DOHH2 (cell line): ENCODE measurements at regions not wholly inside any gene's neighbourhood (a gene's known extent, or its start where the extent isn't known, plus 50 kb on each side); places are given as distances from the start of the nearest gene placed in this dataset.

Source experiments
- EZH2phosphoT487 ChIP-seq: fragments of 200-600 bp; sonication (generic); IDR thresholded peaks from 2 replicates; pipeline ENCODE4 v1.6.1; 2017; ENCODE audit warnings: borderline replicate concordance, mild to moderate bottlenecking, antibody characterized with exemption, low read length, moderate library complexity, mixed read lengths
- TF ChIP-seq, protein P1 (sequence below): fragments of 200-600 bp; sonication (generic); IDR thresholded peaks from one replicate; pipeline ENCODE4 v1.5.1; 2014; ENCODE audit warnings: antibody characterized with exemption, mild to moderate bottlenecking, low read depth, low read length; ENCODE audit not compliant: poor library complexity, severe bottlenecking

DNA sequence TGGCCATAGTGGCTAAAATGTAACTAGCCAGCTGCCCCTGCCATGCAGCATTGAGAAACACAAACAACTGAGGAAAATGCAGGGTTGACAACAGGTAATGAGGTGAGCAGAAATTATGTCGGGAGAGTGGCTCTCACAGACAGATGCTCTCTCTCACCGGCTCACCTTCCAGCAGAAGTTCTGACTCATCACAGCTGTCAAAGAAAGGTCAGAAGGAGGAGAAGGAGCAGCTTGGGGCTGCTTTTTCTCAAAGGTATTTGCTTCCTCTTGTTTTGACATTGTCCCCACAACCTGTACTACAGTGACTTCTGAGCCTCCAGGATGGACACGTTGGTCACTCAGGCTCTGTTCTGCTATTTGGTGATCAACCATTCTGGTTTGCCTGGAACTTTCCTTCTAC lies 190.5 kb upstream of the HEY2 start:
- TF ChIP-seq, protein P1, sequence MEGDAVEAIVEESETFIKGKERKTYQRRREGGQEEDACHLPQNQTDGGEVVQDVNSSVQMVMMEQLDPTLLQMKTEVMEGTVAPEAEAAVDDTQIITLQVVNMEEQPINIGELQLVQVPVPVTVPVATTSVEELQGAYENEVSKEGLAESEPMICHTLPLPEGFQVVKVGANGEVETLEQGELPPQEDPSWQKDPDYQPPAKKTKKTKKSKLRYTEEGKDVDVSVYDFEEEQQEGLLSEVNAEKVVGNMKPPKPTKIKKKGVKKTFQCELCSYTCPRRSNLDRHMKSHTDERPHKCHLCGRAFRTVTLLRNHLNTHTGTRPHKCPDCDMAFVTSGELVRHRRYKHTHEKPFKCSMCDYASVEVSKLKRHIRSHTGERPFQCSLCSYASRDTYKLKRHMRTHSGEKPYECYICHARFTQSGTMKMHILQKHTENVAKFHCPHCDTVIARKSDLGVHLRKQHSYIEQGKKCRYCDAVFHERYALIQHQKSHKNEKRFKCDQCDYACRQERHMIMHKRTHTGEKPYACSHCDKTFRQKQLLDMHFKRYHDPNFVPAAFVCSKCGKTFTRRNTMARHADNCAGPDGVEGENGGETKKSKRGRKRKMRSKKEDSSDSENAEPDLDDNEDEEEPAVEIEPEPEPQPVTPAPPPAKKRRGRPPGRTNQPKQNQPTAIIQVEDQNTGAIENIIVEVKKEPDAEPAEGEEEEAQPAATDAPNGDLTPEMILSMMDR = no peak
- no peak for TF ChIP-seq EZH2phosphoT487
